Stimulated activated CD8-positive, alpha-beta memory T cell treated with anti-CD3 and anti-CD28 coated beads, Interleukin-2, amount 100 ng/mL, for 1 hour (primary cell): ENCODE measurements at regions not wholly inside any gene's neighbourhood (a gene's known extent, or its start where the extent isn't known, plus 50 kb on each side); places are given as distances from the start of the nearest gene placed in this dataset.

Experiments
- DNase-seq, 2 donors: peaks; one replicate each; pipeline ENCODE4 v3.0.0-alpha.2; 2020; ENCODE audit warnings: low read depth in 2 of 2

GRCh38 chr13:107743983-107744382 is 471.4 kb downstream of the LIG4 start:
- no peak for DNase-seq

- DNase-seq = no peak
These were observed 471.8 kb downstream of the LIG4 start for GRCh38 chr13:107743526-107743925.

GRCh38 chr13:107743100-107743499 is 472.2 kb downstream of the LIG4 start:
- no peak for DNase-seq

- no peak for DNase-seq
These were observed 472.8 kb downstream of the LIG4 start for GRCh38 chr13:107742544-107742943.

GRCh38 chr13:107738004-107738403 is 477.3 kb downstream of the LIG4 start:
- no peak for DNase-seq

GRCh38 chr13:107736731-107737130 is 478.6 kb downstream of the LIG4 start:
- DNase-seq = no peak

- DNase-seq = no peak
These were observed 479.2 kb downstream of the LIG4 start for GRCh38 chr13:107736170-107736569.

- no peak for DNase-seq
These were observed 480.3 kb downstream of the LIG4 start for GRCh38 chr13:107734891-107735625.

GRCh38 chr13:107733276-107733675 is 482.1 kb downstream of the LIG4 start:
- no peak for DNase-seq

GRCh38 chr13:107730813-107731212 is 484.5 kb downstream of the LIG4 start:
- no peak for DNase-seq

- DNase-seq = no peak
These were observed 494.0 kb downstream of the LIG4 start for GRCh38 chr13:107721125-107721869.

GRCh38 chr13:107716741-107717140 is 498.6 kb downstream of the LIG4 start:
- DNase-seq = no peak

- no peak for DNase-seq
These were observed 499.1 kb downstream of the LIG4 start for GRCh38 chr13:107716241-107716640.

GRCh38 chr13:107715496-107715895 is 499.8 kb downstream of the LIG4 start:
- DNase-seq = no peak

- no peak for DNase-seq
These were observed 502.0 kb downstream of the LIG4 start for GRCh38 chr13:107713314-107713713.

GRCh38 chr13:107712145-107712860 is 503.0 kb downstream of the LIG4 start:
- no peak for DNase-seq

GRCh38 chr13:107690181-107690580 is 525.2 kb downstream of the LIG4 start:
- no peak for DNase-seq

GRCh38 chr13:107685876-107686275 is 529.5 kb downstream of the LIG4 start:
- DNase-seq = no peak

- DNase-seq = no peak
These were observed 533.7 kb downstream of the LIG4 start for GRCh38 chr13:107681600-107681999.

GRCh38 chr13:107680115-107680514 is 535.2 kb downstream of the LIG4 start:
- no peak for DNase-seq

GRCh38 chr13:107678075-107678689 is 537.2 kb downstream of the LIG4 start:
- no peak for DNase-seq

GRCh38 chr13:107675847-107676550 is 539.3 kb downstream of the LIG4 start:
- no peak for DNase-seq
